Erythroblast (primary cell): ENCODE measurements at regions not wholly inside any gene's neighbourhood (a gene's known extent, or its start where the extent isn't known, plus 50 kb on each side); places are given as distances from the start of the nearest gene placed in this dataset.

Experiments used
- DNase-seq, 2 experiments: peaks; one replicate each; lab custom pipeline; 2025; lab: John Stamatoyannopoulos, UW
- GATA1 ChIP-seq: IDR thresholded peaks from 2 replicates; pipeline ENCODE4 v1.6.1; 2011; ENCODE audit warnings: low read depth, mild to moderate bottlenecking, control low read depth, low read length, moderate library complexity
- POLR2A ChIP-seq: IDR thresholded peaks from 2 replicates; pipeline ENCODE4 v1.6.1; 2011; ENCODE audit warnings: mild to moderate bottlenecking, low read length

- TF ChIP-seq POLR2A: no peak
- no peak for TF ChIP-seq GATA1
- DNase-seq: no peak
Measured at GRCh38 chr10:131730771-131731497, 169.9 kb upstream of the PPP2R2D start.

DNA sequence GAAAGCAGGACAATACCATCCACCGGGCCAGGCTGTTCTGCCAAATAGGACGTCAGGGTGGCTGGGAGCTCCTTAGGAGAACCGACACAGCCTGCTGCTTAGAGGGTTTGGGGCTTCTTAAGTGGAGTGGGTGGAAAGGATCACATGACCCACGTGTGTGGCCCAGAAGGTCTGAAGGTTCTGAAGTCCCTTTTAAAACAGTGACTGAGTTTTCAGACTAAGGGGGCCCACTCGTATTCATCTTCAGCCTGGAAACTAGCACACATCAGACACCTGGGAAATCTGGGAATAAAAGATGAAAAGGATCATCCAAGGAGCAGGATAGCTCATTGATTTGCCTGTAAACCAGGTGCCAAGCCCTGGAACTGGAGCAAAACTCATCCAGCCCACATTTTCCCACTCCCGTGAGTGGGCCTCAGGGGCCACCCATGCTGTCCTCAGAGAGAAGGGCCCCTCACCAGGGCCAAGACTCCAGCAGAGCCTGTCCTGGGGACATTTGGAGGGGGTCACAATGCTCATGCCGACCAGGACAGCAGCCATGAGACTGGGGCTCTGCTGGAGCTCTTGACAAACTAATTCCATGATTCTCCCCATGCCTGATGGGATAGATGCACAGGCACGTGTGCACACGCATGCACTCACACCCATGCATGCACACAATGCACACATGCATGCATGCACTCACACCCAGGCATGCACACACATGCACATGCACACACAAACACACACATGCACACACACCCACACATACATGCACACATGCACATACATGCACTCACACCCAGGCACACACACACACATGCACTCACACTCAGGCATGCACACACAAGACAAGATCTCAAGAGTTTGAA is 168.8 kb upstream of the PPP2R2D start:
- TF ChIP-seq GATA1: no peak
- TF ChIP-seq POLR2A: no peak
- no peak for DNase-seq

GRCh38 chr10:131732631-131733127 is 168.1 kb upstream of the PPP2R2D start:
- no peak for DNase-seq
- TF ChIP-seq POLR2A (no peak), GATA1 (no peak)

DNA sequence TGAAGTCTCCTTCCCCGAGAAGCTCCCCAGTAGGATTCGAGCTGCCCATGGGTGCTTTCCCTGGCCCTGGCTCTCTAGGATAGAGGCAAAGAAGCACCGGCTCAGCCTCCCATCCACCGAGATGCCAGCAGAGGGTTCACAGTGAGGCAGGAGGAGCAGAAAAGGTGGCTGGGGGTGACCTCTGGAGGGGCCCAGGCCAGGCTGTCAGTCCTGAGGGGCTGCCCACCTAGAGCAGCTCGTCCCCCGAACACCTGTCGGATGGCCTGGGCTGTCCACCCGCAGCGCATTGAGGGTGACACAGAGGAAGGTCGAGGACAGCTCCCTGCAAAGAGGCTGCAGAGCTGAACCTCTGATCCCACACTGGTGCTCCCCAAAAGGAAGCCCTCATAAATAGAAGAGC is 167.2 kb upstream of the PPP2R2D start:
- TF ChIP-seq POLR2A (no peak), GATA1 (no peak)
- DNase-seq: no peak

- TF ChIP-seq GATA1 (no peak), POLR2A (no peak)
- no peak for DNase-seq
Measured at GRCh38 chr10:131735577-131735976, 165.2 kb upstream of the PPP2R2D start.

DNA sequence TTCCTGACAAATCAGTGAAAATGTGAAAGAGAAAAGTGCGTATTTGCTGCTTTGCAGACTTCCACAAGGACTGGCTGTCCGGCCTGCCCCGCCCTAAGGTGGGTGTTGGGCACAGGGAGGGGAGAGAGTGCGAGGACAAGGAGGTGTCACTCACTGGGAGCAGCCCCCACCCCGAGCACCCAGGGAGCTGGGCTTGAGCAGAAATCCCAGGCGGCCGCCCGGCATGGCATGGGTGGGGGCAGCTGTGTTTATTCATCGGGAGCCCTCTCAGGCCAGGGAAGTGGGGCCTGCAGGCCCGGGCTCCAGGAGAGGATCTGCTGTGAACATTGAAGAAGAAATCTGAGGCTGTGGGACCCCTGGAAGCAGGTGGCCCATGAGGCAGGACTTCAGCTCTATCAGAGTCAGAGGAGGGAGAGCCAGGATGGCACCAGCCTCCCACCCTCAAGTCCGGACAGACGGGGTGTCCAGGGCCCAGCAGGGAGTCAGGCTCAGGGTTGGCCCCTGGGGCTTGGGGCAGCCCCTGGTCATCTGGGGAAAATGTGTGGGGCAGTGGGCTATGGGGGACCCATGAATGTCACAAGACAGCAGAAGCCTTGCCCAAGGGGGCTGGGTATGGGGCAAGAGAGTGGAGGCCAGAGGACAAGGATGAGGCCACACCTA is 164.4 kb upstream of the PPP2R2D start:
- no peak for DNase-seq
- TF ChIP-seq GATA1: no peak
- TF ChIP-seq POLR2A: no peak

DNA sequence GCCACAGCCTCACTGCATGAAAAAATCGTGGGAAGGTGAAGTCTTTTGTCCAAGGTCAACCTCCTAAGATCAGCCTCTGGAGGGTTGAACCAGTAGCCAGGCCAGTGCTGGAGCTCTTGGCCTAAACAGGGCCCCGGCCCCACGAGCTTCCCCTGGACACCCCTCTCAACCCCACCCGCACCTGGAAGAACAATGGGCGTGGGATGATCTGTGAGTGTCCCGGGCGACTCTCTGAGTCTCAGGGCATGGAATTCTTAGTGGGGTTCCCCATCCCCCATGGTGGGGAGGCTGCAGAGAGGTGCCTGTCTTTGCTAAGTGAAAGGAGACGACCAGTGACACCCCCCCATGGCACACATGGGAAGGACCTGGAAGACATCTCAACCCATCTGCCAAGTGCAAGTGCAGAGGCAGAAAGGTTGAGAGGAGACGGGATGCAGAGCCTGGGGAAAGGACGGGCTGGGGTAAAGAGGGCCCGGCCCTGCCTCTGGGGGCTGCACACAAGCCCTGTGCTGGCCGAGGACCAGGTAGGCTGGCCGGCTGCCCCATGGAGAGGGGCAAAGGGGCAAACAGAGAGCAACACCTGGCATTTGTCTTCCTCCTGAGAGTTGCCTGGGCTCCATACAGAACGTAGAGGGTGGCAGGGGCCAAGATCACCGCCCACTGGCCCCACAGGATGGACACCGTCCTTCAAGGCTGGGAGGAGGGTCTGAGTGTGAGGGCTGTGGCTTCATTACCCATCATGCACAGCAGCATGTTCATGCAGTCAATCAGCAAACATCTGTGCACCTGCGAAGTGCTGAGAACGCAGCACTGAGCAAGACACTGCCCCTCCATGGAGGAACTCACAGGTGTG is 163.0 kb upstream of the PPP2R2D start:
- TF ChIP-seq POLR2A: no peak
- TF ChIP-seq GATA1: no peak
- no peak for DNase-seq

- TF ChIP-seq POLR2A (no peak), GATA1 (no peak)
- no peak for DNase-seq
Measured at GRCh38 chr10:131738396-131738735, 162.4 kb upstream of the PPP2R2D start.

DNA sequence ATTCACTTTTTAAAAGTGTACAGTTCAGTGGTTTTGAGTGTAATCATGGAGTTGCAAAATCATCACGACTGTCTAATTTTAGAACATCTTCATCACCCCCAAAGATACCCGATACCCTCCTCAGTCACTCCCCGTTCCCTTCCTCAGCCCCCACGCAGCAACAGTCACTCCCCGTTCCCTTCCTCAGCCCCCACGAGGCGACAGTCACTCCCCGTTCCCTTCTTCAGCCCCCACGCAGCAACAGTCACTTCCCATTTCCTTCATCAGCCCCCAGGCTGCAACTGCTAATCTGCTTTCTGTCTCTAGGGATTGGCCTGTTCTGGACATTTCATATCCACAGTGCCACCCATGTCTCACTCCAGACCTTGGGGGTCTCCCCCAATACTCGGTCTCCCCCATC is 161.6 kb upstream of the PPP2R2D start:
- no peak for TF ChIP-seq POLR2A
- TF ChIP-seq GATA1: no peak
- DNase-seq: no peak

DNA sequence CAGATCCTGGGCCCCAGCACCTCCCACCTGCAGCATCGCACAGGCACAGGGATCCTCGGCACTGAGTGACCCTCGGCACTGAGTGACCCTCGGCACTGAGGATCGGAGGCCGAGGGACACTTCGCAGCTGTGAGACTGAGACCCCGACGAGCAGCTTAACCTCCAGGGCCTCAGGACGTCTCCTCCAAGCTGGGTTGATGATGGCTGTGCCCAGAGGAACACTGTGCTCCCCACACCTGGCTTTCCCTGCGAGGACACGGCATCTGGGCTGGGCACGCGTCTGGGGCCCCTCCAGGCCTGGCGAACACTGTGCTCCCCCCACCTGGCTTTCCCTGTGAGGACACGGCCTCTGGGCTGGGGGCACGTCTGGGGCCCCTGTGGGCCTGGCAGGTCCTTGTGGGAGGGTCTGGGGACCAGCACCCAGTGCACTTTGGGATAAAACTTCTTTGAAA is 158.3 kb upstream of the PPP2R2D start:
- TF ChIP-seq GATA1 (no peak), POLR2A (no peak)
- DNase-seq: no peak

DNA sequence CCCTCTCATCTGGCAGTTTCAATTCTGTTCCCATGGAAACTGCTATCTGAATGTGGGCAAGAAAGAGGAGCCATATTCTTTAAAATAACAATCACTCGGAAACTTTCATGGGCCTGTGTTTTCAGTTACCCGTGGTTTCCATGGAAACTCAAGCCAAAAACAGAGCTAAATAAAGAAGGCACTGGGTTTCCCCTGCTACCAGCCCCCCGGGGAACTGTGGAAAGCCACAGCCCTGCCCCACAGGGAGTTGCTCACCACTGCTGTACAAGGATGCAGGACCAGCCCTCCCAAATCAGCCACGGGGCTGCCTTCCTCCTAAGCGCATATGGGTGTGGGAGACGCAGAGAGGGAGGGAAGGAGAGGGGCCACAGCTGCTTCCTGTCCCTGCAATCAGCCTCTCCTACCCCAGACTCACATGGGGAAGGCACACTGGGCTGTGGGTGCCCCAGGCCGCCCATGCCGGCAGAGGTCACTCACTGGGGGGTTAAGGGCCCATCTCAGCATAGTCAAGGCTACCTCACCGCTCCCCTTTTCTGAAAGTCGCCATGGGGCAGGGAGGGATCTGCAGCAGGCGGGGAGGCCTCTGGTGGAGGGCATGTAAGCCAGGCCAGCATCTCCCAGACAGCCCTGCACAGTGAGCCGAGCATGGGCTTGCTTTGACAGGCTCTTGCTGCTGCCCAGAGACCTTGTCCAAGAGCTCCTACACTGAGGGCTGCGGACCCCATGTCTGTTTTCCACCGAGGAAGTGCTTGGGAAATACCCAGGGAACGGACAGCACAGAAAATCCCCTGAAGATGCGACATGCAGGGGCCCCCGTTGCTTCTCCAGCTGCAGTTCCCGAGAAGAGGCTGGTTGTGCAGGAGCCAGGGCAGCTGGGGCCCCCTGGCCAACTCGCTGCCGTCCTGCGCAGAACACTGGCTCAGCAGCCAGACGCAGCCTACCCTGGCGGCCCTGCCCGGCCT is 157.3 kb upstream of the PPP2R2D start:
- TF ChIP-seq POLR2A (no peak), GATA1 (no peak)
- no peak for DNase-seq

DNA sequence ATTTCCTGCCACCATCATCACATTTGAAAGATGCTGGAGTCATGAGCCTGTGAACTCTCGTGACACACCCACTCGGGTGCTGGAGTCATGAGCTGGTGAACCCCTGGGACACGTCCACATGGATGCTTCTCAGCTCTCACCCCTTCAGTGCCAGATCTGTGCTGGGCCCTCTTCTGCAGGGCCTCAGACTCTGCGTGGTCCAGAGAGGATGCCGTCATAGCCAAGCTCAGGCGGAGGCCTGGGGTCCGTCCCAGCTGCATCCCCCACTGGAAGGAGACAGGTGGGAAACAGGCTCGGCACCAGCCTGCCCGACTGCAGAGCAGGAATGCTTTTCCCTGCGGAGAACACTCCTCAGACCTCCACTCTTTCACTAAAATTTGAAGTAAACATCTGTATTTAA is 156.5 kb upstream of the PPP2R2D start:
- TF ChIP-seq GATA1 (no peak), POLR2A (no peak)

DNA sequence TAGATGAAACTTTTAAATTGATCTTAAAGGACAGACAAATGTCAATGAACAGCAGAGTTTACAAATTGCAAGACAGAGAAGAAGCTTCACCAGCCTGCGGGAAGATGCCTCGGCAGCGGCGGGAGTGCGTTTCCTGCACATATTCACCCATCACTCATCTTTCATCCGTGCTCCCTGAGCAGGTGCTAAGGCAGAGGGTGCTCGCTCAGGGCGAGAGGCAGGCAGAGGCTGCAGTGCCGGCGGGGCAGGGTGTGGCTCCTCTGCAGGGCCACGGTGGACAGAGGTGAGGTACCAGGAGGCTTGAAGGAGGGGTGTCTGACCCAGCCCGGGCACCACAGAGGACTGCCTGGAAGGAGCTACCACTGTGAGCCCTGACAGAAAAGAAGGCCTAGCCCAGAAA is 155.2 kb upstream of the PPP2R2D start:
- DNase-seq: no peak
- TF ChIP-seq POLR2A (no peak), GATA1 (no peak)

More for the DNA sequence above, 156.5 kb upstream of the PPP2R2D start:
- DNase-seq: no peak
